ENCODE measurements at regions not wholly inside any gene's neighbourhood (a gene's known extent, or its start where the extent isn't known, plus 50 kb on each side); places are given as distances from the start of the nearest gene placed in this dataset.
A peak's percentile ranks its signal among the peaks of the same experiment; 100 is the strongest.

DNA sequence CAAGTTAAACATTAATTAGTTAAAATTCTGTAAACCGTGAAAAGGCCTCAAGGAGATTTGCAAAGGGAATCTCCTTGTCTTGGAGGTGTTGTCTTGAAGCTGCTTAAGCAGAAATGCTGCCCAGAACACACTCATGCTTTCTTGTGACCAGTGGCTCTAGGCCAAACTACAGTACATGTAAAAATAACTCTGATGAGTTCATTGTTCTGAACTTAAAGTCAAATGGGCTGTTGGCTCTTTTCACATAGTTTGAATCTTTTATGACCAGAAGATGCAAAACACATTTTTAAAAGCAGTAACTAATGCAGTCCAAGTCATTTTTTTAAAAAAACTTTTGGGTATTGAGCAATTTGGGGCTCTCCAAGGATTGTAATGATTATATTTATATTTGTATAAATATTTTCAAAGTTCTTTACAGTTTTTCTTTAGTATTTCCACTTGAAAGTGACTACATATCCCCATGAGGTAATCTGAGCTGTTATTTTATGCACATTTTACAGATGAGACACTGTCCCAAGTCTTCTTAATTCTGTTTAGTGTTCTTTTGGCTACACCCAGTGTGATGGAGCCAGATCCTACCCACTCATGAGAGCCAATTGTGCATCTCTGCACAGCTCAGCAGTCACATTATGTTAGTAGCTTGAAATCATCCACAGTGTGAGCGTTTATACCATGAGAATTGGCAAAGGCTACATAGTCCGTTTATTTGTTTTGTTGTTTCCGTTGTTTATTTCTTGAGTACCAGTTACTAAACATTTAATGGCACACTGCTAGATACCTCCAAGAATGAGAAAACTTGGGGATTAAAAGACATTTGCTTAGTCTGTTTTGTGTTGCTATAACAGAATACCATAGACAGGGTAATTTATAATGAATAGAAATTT lies 112.8 kb upstream of the ATXN3L start:
- DNase-seq (ENCODE audit: low spot score in 2 of 2, unreplicated experiment in 2 of 2): no peak
- Mint-ChIP-seq H3K27ac (peak overlapping the region; percentile 30), H3K36me3 (no peaks in the 10 kb centered on the region), H3K27me3 (ENCODE audit: low read depth) (no peaks in the 10 kb centered on the region), H3K4me1 (peaks cover 8% of the 10 kb centered on the region), H3K9me3 (peaks cover 33% of the 10 kb centered on the region), H3K4me3 (no peak overlapping the region)
- TF ChIP-seq, protein P1, sequence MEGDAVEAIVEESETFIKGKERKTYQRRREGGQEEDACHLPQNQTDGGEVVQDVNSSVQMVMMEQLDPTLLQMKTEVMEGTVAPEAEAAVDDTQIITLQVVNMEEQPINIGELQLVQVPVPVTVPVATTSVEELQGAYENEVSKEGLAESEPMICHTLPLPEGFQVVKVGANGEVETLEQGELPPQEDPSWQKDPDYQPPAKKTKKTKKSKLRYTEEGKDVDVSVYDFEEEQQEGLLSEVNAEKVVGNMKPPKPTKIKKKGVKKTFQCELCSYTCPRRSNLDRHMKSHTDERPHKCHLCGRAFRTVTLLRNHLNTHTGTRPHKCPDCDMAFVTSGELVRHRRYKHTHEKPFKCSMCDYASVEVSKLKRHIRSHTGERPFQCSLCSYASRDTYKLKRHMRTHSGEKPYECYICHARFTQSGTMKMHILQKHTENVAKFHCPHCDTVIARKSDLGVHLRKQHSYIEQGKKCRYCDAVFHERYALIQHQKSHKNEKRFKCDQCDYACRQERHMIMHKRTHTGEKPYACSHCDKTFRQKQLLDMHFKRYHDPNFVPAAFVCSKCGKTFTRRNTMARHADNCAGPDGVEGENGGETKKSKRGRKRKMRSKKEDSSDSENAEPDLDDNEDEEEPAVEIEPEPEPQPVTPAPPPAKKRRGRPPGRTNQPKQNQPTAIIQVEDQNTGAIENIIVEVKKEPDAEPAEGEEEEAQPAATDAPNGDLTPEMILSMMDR (IDR thresholded peaks at IDR 0.05; ENCODE audit: unreplicated experiment): no peak

DNA sequence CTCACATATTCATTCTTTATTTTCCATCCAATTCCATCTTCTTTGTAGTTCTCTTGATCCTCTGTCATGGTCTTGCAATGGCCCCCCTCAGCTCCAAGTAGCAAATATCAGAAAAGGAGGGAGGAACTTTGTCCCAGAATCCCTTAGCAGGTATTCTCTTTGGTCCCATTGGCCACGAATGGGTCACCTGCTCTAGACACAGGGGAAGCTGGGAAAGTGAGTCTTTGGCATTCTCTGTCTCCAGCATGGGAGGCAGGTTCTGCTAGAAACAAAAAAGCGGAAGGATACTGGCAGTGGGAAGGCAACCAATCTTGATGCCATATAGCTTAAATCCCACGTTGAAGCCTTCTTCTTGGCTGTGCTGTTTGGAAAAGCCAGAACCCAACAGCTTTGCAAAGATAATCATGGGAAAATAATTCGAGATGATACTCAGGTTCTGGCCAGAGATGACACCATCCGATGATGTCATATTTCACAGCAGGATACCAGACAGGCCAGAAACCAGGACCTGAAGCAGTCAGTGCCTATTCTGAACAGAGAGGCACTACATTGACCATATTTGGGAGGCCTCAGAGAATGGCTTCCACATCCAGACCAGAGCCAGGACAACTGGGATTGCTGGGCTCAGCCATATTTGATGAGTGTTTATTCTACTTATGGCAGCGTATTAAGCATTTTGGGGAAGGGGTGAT lies 110.4 kb upstream of the ATXN3L start:
- no peaks in the 10 kb centered on the region for H3K36me3 Mint-ChIP-seq
- H3K4me3 Mint-ChIP-seq: no peak overlapping the region
- peaks cover 26% of the 10 kb centered on the region for H3K9me3 Mint-ChIP-seq
- DNase-seq (ENCODE audit: low spot score in 2 of 2, unreplicated experiment in 2 of 2): no peak
- H3K4me1 Mint-ChIP-seq: peaks cover 8% of the 10 kb centered on the region
- no peaks in the 10 kb centered on the region for H3K27me3 Mint-ChIP-seq (ENCODE audit: low read depth)
- no peak overlapping the region for H3K27ac Mint-ChIP-seq
- TF ChIP-seq, protein P1 (IDR thresholded peaks at IDR 0.05; ENCODE audit: unreplicated experiment): no peak

DNA sequence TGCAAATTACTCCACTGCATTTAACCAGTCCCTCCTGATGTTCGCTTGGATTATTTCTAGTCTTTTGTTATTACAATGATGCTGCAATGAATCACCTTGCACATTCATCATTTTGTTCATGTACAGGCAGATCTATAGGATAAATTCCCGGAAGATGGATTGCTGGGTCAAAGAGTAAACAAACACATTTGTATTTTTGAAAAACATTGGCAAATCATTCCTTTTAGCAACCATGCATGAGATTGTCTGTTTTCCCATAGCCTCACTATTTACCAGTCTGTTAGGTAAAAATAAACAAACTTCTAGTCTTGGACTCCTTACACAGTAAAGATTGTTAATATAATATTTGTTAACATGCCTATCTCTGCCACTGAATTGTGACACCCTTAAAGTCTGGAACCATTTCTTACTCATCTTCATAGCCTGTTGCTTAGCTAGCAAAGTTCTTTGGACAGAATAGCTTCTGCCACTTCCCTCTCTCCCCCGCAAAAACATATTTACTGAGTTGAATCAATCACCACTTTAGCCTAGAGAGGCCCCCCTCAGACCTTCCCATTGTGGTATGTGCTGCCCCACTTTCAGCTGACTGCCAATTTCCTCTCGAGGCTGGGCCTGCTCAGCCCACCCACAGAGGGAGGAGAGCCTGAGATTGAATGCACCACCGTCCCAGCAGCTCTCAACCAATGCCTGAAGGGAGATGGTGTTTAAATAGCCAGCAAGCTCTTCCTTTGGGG lies 108.4 kb upstream of the ATXN3L start:
- Mint-ChIP-seq H3K27ac (no peak overlapping the region), H3K9me3 (peaks cover 23% of the 10 kb centered on the region), H3K36me3 (no peaks in the 10 kb centered on the region), H3K27me3 (ENCODE audit: low read depth) (no peaks in the 10 kb centered on the region), H3K4me1 (peaks cover 8% of the 10 kb centered on the region), H3K4me3 (no peak overlapping the region)
- DNase-seq (ENCODE audit: low spot score in 2 of 2, unreplicated experiment in 2 of 2): peak in 1 of 2 experiments; percentile 38
- TF ChIP-seq, protein P1 (IDR thresholded peaks at IDR 0.05; ENCODE audit: unreplicated experiment): no peak

DNA sequence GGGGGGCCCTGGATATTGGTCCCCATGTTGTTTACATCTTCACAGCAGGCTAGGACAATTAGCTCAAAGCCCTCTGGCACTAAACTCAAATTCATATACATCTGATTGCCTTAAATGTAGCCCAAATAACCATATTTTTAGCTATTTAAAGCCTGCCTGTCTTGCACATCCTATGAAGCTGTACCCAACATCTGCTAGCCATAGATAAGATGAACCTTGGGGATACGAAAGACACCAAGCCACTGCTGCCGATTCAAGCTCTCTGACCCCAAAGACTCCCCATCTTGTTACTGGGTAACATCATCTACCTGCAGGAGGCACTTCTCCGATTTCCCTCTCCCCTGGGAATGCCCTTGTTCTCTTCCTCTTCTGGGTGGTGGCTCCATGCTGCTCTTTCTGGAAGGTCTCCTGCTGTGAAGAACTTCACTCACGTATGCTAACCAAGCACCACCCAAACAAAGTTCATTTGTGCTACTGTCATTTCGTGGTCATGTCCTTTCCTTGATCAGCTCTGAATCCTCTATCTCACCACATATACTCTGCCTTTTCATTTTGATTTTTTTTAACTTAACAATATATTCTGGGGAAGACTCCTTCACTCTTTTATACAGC lies 107.7 kb upstream of the ATXN3L start:
- Mint-ChIP-seq H3K9me3 (peaks cover 22% of the 10 kb centered on the region), H3K36me3 (no peaks in the 10 kb centered on the region), H3K27me3 (ENCODE audit: low read depth) (no peaks in the 10 kb centered on the region), H3K4me3 (no peak overlapping the region), H3K27ac (no peak overlapping the region), H3K4me1 (peaks cover 8% of the 10 kb centered on the region)
- no peak for DNase-seq (ENCODE audit: low spot score in 2 of 2, unreplicated experiment in 2 of 2)
- TF ChIP-seq, protein P1 (IDR thresholded peaks at IDR 0.05; ENCODE audit: unreplicated experiment): no peak

DNA sequence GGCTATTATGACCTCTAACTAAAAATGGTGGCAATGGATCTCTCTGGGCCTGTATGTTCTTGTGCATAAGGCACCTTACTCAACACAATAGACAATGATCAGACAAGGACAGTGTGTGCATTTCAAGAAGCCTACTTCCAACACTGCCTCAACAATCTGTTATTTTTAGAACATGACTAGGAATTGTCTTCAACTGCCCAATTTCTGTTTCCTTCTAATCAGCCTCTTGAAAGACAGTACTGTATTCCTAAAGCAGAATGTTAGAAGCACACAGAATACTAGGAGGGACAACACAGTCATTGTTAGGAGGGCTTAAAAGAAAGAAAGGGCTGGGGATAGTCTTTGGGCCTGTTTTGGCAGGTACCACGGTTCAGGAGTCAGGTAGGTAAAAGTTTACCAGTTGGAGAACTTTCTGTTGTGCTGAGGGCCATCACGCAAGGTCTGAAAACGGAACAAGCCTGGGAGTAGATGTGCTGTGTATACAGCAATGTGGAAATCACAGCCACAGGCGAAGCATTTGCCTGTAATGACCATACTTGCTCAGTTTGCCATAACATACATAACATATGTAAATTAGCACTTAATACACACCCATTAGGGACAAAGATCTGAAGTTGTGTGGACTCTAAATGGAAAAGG lies 100.8 kb upstream of the ATXN3L start:
- TF ChIP-seq, protein P1 (IDR thresholded peaks at IDR 0.05; ENCODE audit: unreplicated experiment): no peak
- Mint-ChIP-seq H3K27me3 (ENCODE audit: low read depth) (no peaks in the 10 kb centered on the region), H3K4me3 (no peak overlapping the region), H3K4me1 (peaks cover 36% of the 10 kb centered on the region), H3K27ac (no peak overlapping the region), H3K36me3 (no peaks in the 10 kb centered on the region), H3K9me3 (peaks cover 41% of the 10 kb centered on the region)
- DNase-seq (ENCODE audit: low spot score in 2 of 2, unreplicated experiment in 2 of 2): no peak
